Pancreas (tissue), 10 donors: ENCODE measurements at regions not wholly inside any gene's neighbourhood (a gene's known extent, or its start where the extent isn't known, plus 50 kb on each side); places are given as distances from the start of the nearest gene placed in this dataset.

Experiments
- ATAC-seq, 4 donors: fragments of 200-7000 bp; cut with Tn5 transposase; one replicate each; pipeline versions ENCODE4 v1.8.0 to v1.9.1; 2020; ENCODE audit warnings: mild to moderate bottlenecking in 4 of 4, moderate library complexity in 4 of 4
- DNase-seq, 6 donors: peaks; one replicate each; pipeline ENCODE4 v3.0.0-alpha.2; 2020
- FAIRE-seq: peaks from 2 replicates; lab custom pipeline; 2012; peaks lifted over from hg19 to GRCh38; lab: Jason Lieb, UNC
- H3K27ac ChIP-seq, 4 donors: fragments of 200-600 bp; sonication (generic); 1 replicate in 3 of 4; 2 replicates in 1 of 4; pipeline versions ENCODE4 v1.5.0 to v1.8.0; 2020
- H3K27me3 ChIP-seq, 4 donors: fragments of 200-600 bp; one replicate each; pipeline ENCODE4 v1.8.0; 2021
- H3K36me3 ChIP-seq, 3 donors: fragments of 200-600 bp; sonication (generic) in 1 of 3; one replicate each; pipeline versions ENCODE4 v1.5.0 to v1.8.0; 2020 to 2021
- H3K4me1 ChIP-seq, 3 donors: fragments of 200-600 bp; one replicate each; pipeline ENCODE4 v1.8.0; 2021
- H3K4me3 ChIP-seq, 4 donors: fragments of 200-600 bp; sonication (generic) in 2 of 4; one replicate each; pipeline versions ENCODE4 v1.5.0 to v1.8.0; 2020 to 2021
- H3K9me3 ChIP-seq, 4 donors: fragments of 200-600 bp; one replicate each; pipeline ENCODE4 v1.8.0; 2021
- CTCF ChIP-seq, 4 donors: fragments of 200-600 bp; sonication (generic) in 3 of 4; IDR thresholded peaks; one replicate each; pipeline versions ENCODE4 v1.5.0 to v1.8.0; 2021; ENCODE audit warnings: antibody characterized with exemption in 4 of 4
- WGBS, 2 donors: extraction: QIAGEN DNeasy Blood & Tissue Kit; methylation state at CpG; one replicate each; pipeline ENCODE4 v1.1.7; 2013; 5-methylcytosine and 5-hydroxymethylcytosine counted together
- intact Hi-C, 3 donors: fragments of 100-400 bp; cut with DNase I; formaldehyde crosslinking; loops; one replicate each; pipeline versions ENCODE4 v1.11.1 to v1.14.2; 2022
- donor health status: healthy with polysubstance abuse.
- donor health status: DM: no; HTN: no; CAD: no; lungs with moderate emphysema.
- donor health status: DM: no; HTN: no; CAD: no.
- donor health status: control.
- donor health status: control.
- donor health status: Bipolar disorder and iron deficiency.
- donor health status: DM: yes; HTN: yes; CAD: no.
- donor health status: DM: no; HTN: no; CAD: no.
- donor health status: DM: no; HTN: no; CAD: no.
- donor health status: DM: yes; HTN: yes; CAD: no.

- intact Hi-C loops, result no loop called here
- Histone ChIP-seq H3K4me3 (no peak overlapping the region), H3K36me3 (no peaks in the 10 kb centered on the region), H3K27ac (no peak overlapping the region), H3K9me3 (no peaks in the 10 kb centered on the region), H3K27me3 (no peaks in the 10 kb centered on the region), H3K4me1 (no peaks in the 10 kb centered on the region)
- 36 to 56% methylated on average over 5 of the region's 5 CpGs for WGBS, 2 donors
- ATAC-seq, result no peak
- no peak for TF ChIP-seq CTCF (IDR thresholded peaks at IDR 0.05)
- no peak for FAIRE-seq
- no peak for DNase-seq
These were observed 1604.8 kb downstream of the OLFM4 start for GRCh38 chr13:54633456-54633855.

GRCh38 chr13:54636231-54636630 lies 1607.6 kb downstream of the OLFM4 start:
- DNase-seq (no peak), FAIRE-seq (no peak), ATAC-seq (no peak)
- Histone ChIP-seq H3K4me3 (no peak overlapping the region), H3K4me1 (no peaks in the 10 kb centered on the region), H3K27me3 (no peaks in the 10 kb centered on the region), H3K27ac (no peak overlapping the region), H3K9me3 (no peaks in the 10 kb centered on the region), H3K36me3 (no peaks in the 10 kb centered on the region)
- no peak for TF ChIP-seq CTCF (IDR thresholded peaks at IDR 0.05)
- intact Hi-C loops, result no loop called here
- 84 to 90% methylated on average over 2 of the region's 2 CpGs for WGBS, 2 donors

- intact Hi-C loops, result no loop called here
- Histone ChIP-seq H3K36me3 (no peaks in the 10 kb centered on the region), H3K27me3 (no peaks in the 10 kb centered on the region), H3K4me1 (no peaks in the 10 kb centered on the region), H3K4me3 (no peak overlapping the region), H3K27ac (no peak overlapping the region), H3K9me3 (no peaks in the 10 kb centered on the region)
- 7 to 19% methylated on average over 1 of the region's 1 CpG for WGBS, 2 donors
- DNase-seq (no peak), ATAC-seq (peak; percentile 64 to 94 (median 90)), FAIRE-seq (no peak)
- no peak for TF ChIP-seq CTCF (IDR thresholded peaks at IDR 0.05)
These were observed 1608.8 kb downstream of the OLFM4 start for GRCh38 chr13:54637366-54637765.

- Histone ChIP-seq H3K4me3 (no peak overlapping the region), H3K4me1 (no peaks in the 10 kb centered on the region), H3K27me3 (no peaks in the 10 kb centered on the region), H3K27ac (no peak overlapping the region), H3K36me3 (no peaks in the 10 kb centered on the region), H3K9me3 (no peaks in the 10 kb centered on the region)
- intact Hi-C loops, result no loop called here
- DNase-seq (no peak), ATAC-seq (no peak), FAIRE-seq (no peak)
- no peak for TF ChIP-seq CTCF (IDR thresholded peaks at IDR 0.05)
These were observed 1612.1 kb downstream of the OLFM4 start for GRCh38 chr13:54640719-54641118.

GRCh38 chr13:54643863-54644262 lies 1615.2 kb downstream of the OLFM4 start:
- Histone ChIP-seq H3K27ac (no peak overlapping the region), H3K36me3 (no peaks in the 10 kb centered on the region), H3K4me1 (no peaks in the 10 kb centered on the region), H3K27me3 (no peaks in the 10 kb centered on the region), H3K9me3 (no peaks in the 10 kb centered on the region), H3K4me3 (no peak overlapping the region)
- no peak for TF ChIP-seq CTCF (IDR thresholded peaks at IDR 0.05)
- ATAC-seq (no peak), FAIRE-seq (no peak), DNase-seq (no peak)
- intact Hi-C loops, result no loop called here
